GM19238 (cell line): ENCODE measurements at regions not wholly inside any gene's neighbourhood (a gene's known extent, or its start where the extent isn't known, plus 50 kb on each side); places are given as distances from the start of the nearest gene placed in this dataset.
"Not testable (repeated sequence)": the region's sequence is repeated elsewhere in the genome, so short reads cannot be mapped to it uniquely, and the experiment has no call there.

ENCODE experiments used
- DNase-seq: peaks from one replicate; pipeline ENCODE4 v3.0.0; 2011; ENCODE audit warnings: low spot score; ENCODE audit not compliant: insufficient read length

DNA sequence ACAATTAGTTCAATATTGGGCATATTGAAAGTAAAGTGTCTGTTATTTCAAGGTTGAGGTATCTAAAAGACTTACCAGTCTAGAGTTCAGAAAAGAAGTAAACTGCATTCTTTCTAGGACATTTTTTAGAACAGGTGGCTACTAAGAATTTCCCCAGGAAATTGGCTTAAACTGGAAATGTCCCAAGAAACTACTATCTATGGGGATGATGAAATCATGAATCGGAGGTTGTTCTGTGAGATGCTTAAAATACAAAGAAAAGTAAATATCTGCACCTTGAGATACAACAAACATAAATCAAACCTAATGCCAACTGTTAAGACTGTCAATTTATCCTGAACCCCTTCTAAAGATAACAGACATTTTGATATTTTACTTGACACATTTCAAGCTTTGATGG, 226.5 kb upstream of the NREP start:
- DNase-seq: no peak

DNA sequence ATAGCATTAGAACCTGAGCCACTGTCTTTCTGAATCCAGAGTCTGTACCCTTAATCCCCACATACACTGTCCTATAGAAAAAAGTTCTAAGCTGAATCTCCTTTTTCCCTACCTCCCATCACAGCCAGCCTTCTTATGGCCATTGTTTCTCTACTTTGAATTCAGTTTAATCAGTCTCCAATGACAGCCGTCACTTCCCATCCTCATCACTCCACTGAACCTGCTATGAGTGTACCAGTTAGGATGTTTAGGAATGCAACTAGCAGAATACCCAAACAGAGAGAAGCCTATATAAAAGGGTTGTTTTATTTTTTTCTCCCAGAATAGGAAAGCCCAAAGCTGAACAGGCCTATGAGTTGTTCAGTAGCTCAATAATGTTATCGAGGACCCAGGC, 220.4 kb upstream of the NREP start:
- DNase-seq: no peak

DNA sequence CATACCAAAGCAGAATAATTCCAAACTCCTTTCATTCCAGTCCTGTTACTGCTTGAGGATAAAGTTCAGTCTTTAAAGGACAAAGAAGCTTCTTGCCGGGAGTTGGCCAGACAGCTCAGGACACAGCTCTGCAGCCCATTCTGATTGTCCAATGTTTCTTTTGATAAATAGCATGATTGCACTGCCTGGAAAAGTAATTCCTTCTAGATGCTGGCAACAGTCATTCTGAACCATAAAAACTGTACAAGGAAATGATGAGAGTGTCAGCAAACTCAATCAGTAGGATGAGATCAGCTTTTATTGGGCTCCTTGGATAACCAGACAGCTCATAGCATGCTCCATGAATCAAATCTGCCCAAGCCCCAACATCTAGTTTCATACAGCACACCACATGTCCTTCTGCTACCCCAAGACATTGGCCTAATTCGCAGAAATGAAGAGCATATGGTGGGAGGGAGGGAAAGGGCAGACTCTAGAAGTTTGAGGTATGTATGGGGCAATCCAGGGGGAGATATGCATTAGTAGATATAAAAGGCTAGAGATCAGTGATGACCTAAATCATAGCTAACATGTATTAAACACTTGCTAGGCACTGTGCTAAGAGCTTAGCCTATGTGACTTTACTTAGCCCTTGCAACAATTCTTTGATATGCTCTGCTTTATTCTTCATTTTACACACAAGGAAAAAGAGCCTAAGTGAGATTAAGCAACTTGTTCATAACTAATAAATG, 219.9 kb upstream of the NREP start:
- DNase-seq: no peak

DNA sequence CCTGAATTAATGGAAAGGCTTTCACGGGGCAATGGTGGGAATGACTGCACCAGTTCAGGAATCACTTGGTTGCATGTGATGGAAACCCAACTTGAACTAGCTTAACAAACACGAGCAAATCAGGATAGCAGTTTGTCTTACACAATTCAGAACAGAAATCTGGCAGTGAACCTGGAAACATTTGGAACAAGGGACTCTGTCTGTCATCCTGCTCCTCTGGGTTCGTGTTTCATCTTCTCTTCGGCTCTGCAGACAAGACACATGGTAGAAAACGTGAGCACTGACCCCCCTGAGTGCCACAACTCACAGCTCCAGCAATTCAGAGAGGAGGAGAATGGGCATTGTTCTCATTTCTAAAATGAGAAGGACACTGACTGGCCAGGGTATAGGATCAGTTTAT, 218.1 kb upstream of the NREP start:
- DNase-seq: no peak

DNA sequence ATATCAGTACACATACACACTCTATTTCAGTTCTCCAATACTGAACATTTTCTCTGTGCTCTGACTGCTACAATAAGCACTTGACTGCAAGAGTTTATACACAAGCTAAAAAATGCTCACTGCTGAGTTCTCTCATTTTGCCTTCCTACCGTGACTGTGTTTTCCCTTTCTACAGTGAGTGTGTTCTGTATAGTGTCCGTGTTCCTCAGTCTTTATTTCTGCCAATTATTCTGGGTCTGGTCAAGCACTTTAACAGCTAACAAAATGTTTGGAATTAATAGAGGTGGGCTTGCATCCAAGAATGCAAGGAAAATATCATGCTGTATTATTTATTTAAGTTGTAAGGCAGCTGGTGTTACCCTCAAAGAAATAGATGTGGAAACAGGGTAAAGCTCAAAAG, 217.0 kb upstream of the NREP start:
- no peak for DNase-seq

DNA sequence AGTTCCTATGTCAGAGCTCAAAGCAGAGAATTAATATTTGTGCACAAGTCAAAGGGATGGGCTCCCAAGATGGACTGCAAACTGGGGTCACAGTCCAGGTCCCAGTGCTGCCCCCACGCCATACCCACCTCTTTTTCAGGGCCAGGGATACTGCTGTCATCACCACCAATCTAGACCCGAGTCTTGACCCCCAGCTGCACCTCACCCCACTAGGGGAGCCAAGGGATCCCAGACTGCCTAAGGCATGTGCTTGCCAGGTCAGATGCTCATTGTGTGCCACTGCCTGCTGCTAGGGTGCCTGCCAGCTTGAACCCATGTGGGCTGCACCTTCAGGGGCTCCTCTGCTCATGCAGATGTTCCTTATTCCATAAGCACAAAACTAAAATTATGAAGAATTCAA, 215.6 kb upstream of the NREP start:
- DNase-seq: no peak

DNA sequence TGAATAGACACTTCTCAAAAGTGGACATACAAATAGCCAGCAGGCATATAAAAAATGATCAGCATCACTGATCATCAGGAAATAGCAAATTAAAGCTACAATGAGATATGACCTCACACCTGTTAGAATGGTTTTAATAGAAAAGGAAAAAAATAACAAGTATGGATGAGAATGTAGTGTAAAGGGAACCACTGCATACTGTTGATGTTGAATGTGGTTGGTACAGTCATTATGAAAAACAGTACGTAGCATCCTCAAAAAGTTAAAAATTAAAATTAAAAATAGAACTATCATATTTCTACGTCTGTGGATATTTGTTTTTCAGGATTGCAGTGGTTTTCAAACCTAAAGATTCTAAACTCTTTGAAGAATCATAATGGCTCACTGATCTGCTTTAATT, 215.1 kb upstream of the NREP start:
- no peak for DNase-seq

DNA sequence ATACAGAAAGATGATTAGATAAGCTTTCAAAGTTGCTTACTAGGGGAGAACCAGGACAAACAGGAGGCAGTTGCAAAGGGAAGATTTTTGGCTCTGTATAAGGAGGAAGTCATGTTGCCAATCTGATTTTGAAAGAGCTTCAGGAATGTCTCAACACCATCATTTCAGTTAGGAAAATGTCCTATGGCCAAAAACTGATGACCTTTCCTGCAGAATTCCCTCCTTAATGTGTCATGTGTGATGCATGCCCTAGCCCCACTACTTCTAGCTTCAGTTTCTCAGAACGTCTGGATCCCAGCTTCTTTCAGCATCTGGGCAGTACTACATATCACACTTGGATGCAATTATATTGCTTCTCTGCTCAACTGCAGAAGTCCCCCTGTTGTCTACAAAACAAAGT, 211.5 kb upstream of the NREP start:
- no peak for DNase-seq

DNA sequence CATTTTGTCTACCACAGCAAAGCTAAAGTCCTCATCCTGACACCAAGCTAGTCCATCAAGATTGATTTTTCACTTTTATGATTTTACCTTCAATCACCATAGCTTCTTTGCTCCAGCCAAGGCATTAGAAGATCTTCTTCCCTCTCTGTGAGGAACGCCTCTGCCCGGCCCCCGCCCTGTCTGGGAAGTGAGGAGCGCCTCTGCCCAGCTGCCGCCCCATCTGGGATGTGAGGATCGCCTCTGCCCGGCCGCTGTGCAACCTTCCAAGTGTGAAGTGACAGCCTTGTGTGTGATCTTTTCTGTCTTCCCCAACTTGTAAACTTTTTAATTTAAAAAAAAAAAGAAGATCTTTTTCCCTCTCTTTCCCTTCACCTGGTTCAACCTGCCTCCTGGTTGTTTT, 210.5 kb upstream of the NREP start:
- DNase-seq: no peak

DNA sequence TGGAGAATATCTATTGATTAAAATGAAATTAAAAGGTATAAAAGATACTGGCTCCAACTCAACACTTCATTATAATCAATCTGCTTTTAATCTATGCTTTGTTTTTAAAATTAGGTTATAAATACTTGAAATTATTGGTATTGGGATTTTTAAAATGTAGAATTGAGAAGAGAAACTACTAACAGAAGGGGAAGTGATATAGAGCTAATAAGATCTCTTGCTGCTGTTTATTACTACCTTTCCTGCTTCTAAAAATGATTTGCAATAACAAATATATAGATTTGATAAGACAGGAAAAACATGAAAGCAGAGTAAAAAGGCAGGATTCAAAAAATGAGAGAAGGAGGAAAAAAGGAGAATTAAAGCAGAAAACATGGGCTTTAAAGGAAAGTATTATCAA, 209.3 kb upstream of the NREP start:
- no peak for DNase-seq

DNA sequence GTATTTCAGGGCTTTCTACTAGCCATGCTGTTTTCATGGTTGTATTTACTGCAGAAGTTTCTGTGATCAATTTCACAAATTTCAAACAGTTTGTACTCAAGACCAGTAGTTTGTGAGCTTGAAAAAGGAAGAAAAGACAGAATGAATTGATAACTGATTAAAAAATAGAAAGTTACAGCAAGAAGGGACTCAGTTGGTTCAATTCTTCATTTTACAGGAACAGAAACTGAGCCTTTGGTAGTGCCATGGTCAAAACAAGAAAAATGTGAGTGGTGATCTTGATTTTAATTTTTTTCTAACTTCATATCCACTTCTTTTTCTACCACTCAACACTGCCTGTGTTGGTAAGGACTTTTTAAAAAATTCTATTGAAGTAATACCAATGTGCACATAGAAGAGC, 206.6 kb upstream of the NREP start:
- DNase-seq: no peak

DNA sequence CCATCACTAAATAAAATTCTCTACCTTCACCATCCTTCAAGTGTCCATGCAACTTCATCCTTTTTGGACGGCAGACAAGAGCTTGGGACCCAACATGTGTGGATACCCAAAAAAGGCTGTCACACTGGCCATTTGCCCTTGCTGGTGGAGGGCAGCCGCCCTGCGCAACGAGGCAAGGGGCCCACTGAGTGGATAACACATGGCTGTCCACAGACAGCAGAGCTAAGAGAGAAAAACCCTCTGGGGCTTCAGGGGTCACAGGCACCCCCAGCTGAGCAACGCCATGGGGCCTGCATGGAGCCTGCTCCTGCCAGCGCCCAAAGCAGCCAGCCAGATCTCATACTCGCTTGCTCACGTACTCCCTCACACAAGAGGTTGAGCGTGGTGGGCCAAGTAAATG, 205.9 kb upstream of the NREP start:
- DNase-seq: no peak

DNA sequence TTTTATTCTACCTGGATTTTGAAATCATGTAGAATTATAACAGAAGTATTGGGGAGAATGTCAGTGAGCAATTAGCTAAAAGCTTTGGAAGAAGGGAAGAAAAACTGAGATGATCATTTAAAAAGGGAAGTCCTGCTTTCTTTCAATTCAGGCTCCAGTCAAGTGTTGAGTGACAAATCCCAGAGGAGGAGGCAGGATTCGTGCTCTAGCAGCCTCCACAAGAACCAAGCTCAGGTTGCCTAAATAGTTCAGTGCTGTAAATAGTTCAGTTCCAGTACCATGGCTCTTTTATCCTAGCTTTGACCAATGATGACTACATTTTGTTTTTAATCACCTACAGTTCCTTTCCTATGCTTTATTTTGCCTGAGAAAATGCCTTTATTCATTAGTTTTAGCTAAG, 204.9 kb upstream of the NREP start:
- DNase-seq: no peak

DNA sequence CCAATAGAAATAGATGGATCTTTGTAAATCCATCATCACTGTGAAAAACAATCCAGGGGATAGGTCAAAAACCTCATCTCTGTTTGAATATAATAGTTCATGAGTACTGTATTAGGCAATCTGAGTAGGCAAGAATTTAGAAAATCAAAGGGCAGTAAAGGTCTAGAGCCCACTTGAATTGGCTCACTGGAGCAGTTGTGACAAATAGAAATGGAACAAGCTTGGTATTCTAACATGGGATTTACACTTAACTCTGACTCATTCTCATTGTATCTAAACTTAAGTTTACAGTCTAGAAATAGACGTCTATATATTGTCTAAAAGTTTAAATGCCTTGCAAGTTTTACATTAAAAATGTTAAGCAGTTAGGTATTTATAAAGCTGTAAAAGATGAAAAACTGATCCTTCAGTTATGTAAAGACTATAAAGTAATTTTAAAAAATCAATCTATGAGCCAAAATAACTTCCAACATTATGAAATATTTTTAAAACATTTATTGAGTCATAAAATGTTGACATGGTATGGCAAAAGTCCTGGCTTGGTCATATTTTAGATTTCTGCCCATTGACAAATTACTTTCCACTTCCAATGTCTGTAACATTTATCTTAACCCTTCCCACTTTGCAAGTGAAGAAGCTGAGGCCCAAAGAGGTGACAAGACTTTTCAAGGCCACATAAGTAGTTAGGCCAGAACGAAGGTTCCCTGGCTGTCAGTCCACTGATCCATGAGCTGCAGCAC, 203.7 kb upstream of the NREP start:
- no peak for DNase-seq

DNA sequence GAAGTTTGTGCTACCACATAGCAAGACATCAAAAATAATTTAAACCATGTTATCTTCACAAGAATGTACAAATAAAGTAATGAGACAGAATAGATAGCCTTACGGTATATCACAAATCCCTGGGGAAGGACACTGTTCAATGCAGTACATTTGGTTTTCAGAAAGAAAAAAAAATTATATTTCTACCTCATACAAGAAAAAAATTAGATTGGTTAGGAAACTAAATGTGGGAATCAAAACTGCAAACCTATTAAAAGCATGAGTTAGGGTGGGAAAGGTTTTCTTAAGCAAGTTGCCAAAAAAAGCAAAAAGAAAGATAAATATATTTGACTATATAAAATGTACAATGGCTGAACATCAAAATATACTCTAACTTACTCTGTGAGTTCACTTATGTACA, 201.9 kb upstream of the NREP start:
- DNase-seq: no peak

DNA sequence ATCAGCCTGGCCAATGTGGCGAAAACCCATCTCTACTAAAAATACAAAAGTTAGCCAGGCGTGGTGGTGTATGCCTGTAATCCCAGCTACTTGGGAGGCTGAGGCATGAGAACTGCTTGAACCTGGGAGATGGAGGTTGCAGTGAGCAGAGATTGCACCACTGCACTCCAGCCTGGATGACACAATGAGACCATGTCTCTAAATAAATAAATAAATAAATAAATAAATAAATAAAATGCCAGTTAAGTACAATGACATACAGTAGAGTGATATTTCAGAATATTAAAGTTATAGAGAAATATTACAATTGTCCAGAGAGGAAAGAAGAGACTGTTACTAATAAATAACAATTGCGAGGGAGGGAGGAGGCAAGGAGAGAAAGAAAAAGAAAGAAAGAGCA, 199.8 kb upstream of the NREP start:
- DNase-seq: not testable (repeated sequence)

DNA sequence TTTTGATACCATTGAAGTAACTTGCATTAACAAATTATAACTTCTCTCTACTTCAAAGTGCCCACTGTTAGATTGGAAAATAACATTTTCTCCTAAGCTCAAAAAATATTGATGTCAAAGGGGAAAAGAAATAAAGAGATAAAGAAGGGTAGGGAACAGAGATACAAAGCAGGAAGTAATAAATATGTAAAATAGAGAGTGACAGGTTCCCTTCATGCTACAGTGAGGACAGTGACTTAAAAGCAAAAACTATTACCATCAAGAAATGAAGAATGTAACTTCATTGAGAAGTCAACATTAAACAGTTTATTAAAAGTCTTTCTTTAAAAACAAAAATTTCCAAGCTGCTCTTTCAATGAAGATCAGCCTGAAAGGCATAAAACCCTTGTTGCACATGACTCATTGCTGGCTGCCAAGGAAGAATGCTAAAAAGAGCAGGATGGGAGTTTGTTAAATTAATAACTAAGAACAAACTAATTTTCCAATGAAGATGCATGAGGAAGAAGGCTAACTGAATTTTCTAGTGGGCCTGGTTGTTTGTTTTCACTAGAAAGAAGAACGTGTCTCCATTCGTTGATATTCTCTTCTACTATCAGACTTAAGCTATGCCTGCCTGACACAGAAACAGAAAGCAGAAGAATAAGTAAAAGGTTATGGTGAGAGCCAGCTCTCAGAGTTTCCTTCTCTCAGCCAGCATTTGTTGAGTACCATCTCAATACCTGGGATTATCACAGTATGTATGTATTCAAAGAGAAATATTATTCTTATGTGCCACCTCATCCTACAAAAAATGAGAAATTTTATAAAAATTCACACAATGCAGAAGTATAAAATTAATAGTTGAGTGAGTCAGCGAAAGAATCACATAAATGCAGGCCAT, 197.8 kb upstream of the NREP start:
- DNase-seq: no peak

DNA sequence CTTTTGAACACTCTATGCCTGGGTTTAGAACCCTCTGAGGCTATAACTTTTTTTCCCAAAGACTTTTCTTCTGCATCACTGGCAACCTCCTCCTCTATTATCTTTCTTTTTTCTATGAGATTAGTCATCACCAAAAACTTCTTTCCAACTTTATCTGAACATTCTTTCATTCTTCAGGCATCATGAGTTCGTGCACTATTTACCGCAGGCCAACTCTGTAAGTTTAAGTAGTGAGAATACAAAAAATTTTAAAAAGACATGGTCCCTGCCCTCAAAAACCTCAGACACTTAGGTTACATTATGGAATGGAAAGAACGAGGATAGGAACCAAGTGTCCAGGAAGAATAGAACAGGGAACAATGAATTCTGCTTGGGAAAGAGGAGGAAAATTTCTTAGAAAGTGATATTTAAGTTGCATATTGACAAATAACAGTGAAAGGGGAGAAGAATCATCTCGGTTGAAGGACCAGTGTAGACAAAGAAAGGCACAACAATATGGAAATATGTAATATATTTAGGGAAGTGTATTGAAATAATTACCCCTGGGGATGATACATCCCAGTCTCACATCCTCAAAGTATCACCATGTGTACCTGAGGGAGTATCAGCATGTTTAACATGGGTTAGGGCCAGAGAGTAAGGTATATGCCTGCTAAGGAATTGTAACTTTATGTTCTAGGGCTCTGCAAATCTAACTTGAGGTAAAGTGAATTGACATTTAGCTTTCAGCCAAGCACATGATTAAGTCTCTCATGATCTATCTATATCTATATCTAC, 196.5 kb upstream of the NREP start:
- no peak for DNase-seq

DNA sequence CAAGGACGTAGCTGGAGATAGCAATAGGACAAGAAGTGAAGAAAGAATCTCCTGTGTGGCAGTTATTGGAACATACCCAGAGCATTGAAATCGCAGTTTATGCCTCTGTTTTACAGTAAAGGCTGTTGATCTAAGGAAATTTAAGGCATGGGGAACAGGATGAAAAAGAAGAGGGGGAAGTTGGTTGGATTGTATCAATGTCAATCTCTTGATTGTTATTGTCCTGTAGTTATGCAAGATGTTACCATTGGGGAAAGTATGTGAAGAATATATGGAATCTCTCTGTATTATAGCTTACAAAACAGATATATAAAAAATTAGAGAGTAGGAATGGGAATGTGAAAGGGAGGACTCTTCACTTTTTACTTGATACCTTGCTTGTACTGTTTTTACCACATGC, 195.6 kb upstream of the NREP start:
- no peak for DNase-seq

DNA sequence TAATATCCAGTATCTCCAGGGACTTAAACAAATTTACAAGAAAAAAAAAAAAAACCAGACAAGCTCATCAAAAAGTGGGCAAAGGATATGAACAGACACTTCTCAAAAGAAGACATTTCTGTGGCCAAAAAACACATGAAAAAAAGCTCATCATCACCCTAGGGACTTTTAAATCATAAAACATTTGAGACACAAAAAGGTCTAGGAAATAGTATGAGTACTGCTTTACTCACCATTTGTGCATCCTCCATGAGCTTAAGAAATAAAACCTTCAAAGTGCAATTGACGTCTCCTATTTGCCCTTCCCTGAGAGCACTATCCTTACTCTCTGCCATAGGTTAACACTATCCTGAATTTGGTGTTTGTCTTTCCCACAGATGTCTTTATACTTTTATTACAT, 193.7 kb upstream of the NREP start:
- DNase-seq: no peak

DNA sequence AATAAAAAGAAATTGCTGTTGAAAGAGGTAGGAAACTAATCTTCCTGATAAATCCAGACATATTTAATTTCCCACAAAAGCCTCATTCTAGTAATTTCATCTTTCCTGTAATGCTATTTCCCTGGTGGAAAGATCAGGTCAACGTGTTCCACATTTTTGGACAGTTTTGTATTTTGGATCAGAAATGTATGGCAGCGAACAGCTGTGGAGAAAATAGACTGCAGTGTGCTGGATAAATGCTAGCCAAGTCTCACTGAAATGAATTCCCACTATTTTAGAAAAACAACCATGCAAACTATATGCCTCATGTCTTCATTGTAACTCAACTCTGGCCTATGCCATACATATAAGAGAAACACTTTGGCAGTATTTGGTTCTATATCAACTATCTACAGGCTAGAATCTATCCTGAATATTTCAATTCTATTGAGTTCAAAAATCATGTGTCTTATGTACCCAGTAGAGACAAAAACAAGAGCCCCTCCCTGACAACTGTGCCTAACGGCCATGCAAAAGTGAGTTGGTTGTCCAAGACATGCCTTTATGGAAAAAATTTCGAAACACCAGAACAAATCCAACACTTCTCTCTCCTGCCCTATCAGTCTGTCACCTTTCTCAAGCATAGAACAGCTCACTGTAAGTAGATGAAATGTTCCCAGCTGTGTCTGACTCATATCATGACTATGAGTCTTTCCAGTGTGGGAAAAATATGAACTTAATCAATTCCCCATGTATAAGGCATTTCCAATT, 191.3 kb upstream of the NREP start:
- no peak for DNase-seq
